ENCODE measurements at regions not wholly inside any gene's neighbourhood (a gene's known extent, or its start where the extent isn't known, plus 50 kb on each side); places are given as distances from the start of the nearest gene placed in this dataset.

DNA sequence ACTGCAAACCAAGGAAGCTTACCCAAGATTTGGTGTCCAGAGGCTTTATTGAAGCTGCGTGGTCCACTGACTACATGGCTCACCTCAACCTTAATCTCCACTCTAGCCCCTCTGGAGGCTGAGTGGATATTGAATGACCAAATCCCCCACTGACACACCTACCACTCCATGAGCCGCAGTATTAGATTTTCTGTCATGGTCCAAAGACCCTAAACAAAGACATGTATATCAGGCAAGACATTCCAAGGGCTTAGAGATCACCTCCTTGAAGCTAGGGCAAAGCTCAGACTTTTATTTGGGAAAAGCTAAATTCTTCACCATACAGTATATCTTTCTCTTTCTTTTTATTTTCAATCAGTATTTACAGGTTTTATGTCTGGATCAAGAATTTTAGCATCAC, 346.2 kb upstream of the CTNND2 start:
- TF ChIP-seq, protein P1, sequence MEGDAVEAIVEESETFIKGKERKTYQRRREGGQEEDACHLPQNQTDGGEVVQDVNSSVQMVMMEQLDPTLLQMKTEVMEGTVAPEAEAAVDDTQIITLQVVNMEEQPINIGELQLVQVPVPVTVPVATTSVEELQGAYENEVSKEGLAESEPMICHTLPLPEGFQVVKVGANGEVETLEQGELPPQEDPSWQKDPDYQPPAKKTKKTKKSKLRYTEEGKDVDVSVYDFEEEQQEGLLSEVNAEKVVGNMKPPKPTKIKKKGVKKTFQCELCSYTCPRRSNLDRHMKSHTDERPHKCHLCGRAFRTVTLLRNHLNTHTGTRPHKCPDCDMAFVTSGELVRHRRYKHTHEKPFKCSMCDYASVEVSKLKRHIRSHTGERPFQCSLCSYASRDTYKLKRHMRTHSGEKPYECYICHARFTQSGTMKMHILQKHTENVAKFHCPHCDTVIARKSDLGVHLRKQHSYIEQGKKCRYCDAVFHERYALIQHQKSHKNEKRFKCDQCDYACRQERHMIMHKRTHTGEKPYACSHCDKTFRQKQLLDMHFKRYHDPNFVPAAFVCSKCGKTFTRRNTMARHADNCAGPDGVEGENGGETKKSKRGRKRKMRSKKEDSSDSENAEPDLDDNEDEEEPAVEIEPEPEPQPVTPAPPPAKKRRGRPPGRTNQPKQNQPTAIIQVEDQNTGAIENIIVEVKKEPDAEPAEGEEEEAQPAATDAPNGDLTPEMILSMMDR (conservative IDR thresholded peaks at IDR 0.05) = no peak
- TF ChIP-seq ZFX (IDR thresholded peaks at IDR 0.05) = no peak
